ENCODE measurements at regions not wholly inside any gene's neighbourhood (a gene's known extent, or its start where the extent isn't known, plus 50 kb on each side); places are given as distances from the start of the nearest gene placed in this dataset.

DNA sequence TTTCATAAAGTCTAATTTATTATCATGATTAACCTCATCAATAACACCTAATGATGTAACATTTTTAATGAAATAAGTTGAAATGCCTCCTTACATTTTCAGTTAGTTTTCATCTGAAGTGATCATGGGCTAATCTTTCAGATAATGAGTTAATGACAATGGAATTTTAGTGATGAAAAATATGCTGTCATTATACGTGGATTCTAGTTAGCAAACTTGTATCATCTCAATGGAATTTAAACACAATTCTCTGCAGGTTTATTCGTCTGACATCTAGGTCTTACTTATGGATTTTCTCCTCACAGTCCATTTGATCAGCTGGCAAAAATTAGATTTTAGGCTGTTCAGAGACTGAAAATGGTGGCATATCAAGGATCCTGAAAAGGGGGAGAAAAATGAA lies 885.0 kb downstream of the SLC4A3 start:
- Mint-ChIP-seq H3K27ac (no peak overlapping the region), H3K4me1 (no peaks in the 10 kb centered on the region), H3K9me3 (peaks cover 5% of the 10 kb centered on the region), H3K27me3 (peaks cover 7% of the 10 kb centered on the region), H3K36me3 (ENCODE audit: low read depth) (no peaks in the 10 kb centered on the region), H3K4me3 (no peak overlapping the region)
- ATAC-seq (replicated peaks): no peak

DNA sequence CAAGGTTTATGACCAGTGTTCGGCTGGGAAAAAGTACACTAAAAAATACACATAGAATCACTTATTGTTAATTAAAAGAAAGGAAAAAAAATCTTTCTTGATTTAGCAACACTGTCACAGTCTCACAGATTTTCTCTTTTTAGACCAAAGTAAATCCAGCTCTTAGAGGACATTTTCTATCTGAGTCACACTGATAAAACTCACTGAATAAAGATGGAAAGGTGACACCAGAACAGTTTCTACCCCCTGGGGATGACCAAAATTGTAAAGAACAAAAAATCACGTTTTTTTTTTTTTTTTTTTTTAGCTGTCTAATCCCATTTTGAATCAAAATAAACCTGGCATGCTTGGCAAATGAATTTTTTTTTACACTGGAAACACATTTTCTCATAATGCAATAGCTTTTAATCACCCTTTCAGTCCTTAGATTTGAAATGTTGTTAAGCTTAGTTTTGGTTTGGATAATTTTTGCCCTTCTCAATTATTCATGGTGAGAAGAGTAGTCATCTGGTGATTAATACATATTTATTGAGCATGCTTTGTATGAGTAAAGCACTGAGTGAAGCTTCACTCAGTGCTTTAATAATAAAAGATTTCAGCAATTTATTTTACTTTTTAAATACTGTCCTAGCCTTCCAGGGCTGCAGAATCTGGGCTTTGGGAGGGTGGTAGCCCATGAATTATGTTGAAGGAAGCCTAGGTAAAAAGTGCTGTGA lies 886.3 kb downstream of the SLC4A3 start:
- H3K4me1 Mint-ChIP-seq: no peaks in the 10 kb centered on the region
- H3K4me3 Mint-ChIP-seq: no peak overlapping the region
- no peak overlapping the region for H3K27ac Mint-ChIP-seq
- H3K9me3 Mint-ChIP-seq: peaks cover 5% of the 10 kb centered on the region
- no peak for ATAC-seq (replicated peaks)
- peaks cover 4% of the 10 kb centered on the region for H3K27me3 Mint-ChIP-seq
- no peaks in the 10 kb centered on the region for H3K36me3 Mint-ChIP-seq (ENCODE audit: low read depth)

DNA sequence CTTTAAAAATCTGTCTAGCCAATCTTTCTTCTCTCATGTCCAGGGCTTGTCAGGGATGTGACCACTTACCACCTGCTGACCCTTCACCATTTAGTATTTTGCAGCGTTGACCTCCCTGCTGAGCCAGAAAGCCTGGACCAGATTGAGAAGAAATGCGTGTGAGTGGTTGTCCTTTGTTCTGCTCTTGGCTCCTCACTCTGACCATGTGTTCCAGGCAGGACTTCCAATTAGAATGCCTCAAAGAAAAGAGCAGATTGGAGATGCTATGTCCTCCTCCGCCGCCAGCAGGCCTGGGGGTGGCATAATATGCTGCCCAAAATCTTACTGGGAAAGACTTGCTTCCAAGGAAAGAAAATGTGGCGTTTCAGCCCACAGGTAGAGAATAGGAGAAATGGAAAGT lies 894.1 kb downstream of the SLC4A3 start:
- no peaks in the 10 kb centered on the region for H3K36me3 Mint-ChIP-seq (ENCODE audit: low read depth)

DNA sequence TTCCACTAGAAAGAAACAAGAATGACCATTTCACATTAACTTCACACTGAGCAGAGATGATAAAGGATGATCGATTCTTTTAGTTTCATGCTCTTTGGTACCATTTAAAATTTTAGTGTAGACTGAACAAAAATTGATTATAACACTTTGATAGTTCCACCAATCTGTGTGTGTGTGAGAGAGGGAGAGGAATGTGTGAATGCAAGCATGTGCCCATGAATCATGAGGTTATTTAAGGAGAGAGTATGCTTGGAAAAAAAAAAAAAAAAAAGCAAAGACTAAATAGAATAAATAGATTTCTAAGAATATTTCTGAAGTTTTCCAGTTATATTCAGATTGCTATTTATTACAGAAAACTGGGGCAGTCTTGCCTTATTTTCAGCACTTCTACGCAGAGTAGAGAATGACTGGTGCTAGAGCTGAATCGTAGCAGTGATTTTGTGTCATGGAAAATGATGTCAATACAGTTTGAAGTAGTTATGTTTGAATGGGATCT lies 900.8 kb downstream of the SLC4A3 start:
- no peak for ATAC-seq (replicated peaks)

More for the DNA sequence above, 894.1 kb downstream of the SLC4A3 start:
- Mint-ChIP-seq H3K27ac (no peak overlapping the region), H3K4me1 (no peaks in the 10 kb centered on the region), H3K4me3 (no peak overlapping the region), H3K9me3 (no peaks in the 10 kb centered on the region), H3K27me3 (peaks cover 3% of the 10 kb centered on the region)
- ATAC-seq (replicated peaks): no peak

GRCh38 chr2:220531216-220531615 lies 903.8 kb downstream of the SLC4A3 start:
- H3K4me3 Mint-ChIP-seq: no peak overlapping the region
- H3K27me3 Mint-ChIP-seq: no peaks in the 10 kb centered on the region
- H3K4me1 Mint-ChIP-seq: no peaks in the 10 kb centered on the region
- H3K9me3 Mint-ChIP-seq: peaks cover 4% of the 10 kb centered on the region
- no peak overlapping the region for H3K27ac Mint-ChIP-seq
- H3K36me3 Mint-ChIP-seq (ENCODE audit: low read depth): no peaks in the 10 kb centered on the region
- no peak for ATAC-seq (replicated peaks)

More for the DNA sequence above, 900.8 kb downstream of the SLC4A3 start:
- H3K9me3 Mint-ChIP-seq: peaks cover 4% of the 10 kb centered on the region
- no peaks in the 10 kb centered on the region for H3K4me1 Mint-ChIP-seq
- H3K4me3 Mint-ChIP-seq: no peak overlapping the region
- H3K36me3 Mint-ChIP-seq (ENCODE audit: low read depth): no peaks in the 10 kb centered on the region
- no peak overlapping the region for H3K27ac Mint-ChIP-seq
- H3K27me3 Mint-ChIP-seq: no peaks in the 10 kb centered on the region

GRCh38 chr2:220533485-220533884 lies 906.1 kb downstream of the SLC4A3 start:
- H3K9me3 Mint-ChIP-seq: peaks cover 4% of the 10 kb centered on the region
- no peak overlapping the region for H3K27ac Mint-ChIP-seq
- H3K4me1 Mint-ChIP-seq: no peaks in the 10 kb centered on the region
- no peak overlapping the region for H3K4me3 Mint-ChIP-seq
- peak; percentile 58 for ATAC-seq (replicated peaks)
- H3K27me3 Mint-ChIP-seq: no peaks in the 10 kb centered on the region
- no peaks in the 10 kb centered on the region for H3K36me3 Mint-ChIP-seq (ENCODE audit: low read depth)

DNA sequence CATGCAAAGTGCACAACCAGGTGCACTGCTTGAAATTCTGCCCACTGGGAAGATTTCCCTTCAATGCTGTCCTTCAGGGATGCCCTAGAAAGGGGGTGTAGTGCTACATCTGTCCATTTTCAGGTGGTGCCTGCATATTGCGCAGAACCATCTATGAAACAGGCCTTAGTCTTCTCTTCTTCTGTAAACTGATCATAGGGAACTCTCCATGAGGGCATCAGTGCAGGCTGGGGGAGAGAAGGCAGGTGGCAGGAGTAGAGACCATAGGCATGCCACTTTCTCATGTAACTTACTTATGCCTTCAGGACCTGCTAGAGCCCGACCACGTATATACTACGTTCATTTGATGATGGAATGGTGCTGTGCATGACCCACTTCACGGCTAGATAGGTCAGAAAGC lies 912.1 kb downstream of the SLC4A3 start:
- Mint-ChIP-seq H3K4me1 (no peaks in the 10 kb centered on the region), H3K9me3 (peaks cover 4% of the 10 kb centered on the region), H3K4me3 (no peak overlapping the region), H3K27me3 (no peaks in the 10 kb centered on the region), H3K36me3 (ENCODE audit: low read depth) (no peaks in the 10 kb centered on the region), H3K27ac (no peak overlapping the region)
- ATAC-seq (replicated peaks): no peak

DNA sequence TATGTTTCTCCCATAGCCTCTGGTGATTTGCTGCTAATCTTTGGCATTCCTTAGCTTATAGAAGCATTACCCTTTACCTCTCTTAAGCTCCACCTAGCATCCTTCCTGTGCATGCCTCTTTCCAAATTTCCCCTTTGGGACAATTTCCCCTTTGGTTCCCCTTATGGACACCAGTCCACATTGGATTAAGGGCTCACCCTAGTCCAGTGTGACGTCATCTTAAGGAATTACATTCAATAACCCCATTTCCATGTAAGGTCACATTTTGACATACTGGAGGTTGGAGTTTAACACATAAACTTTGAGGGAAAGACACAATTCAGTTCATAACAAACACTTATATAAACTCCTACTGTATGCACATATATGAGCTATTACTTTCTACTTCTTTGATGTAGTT lies 916.6 kb downstream of the SLC4A3 start:
- H3K4me3 Mint-ChIP-seq: no peak overlapping the region
- ATAC-seq (replicated peaks): no peak
- no peak overlapping the region for H3K27ac Mint-ChIP-seq
- no peaks in the 10 kb centered on the region for H3K27me3 Mint-ChIP-seq
- no peaks in the 10 kb centered on the region for H3K36me3 Mint-ChIP-seq (ENCODE audit: low read depth)
- peaks cover 4% of the 10 kb centered on the region for H3K9me3 Mint-ChIP-seq
- H3K4me1 Mint-ChIP-seq: no peaks in the 10 kb centered on the region

- Mint-ChIP-seq H3K27ac (no peak overlapping the region), H3K9me3 (no peaks in the 10 kb centered on the region), H3K27me3 (no peaks in the 10 kb centered on the region), H3K36me3 (ENCODE audit: low read depth) (no peaks in the 10 kb centered on the region), H3K4me3 (no peak overlapping the region), H3K4me1 (no peaks in the 10 kb centered on the region)
- no peak for ATAC-seq (replicated peaks)
These were observed 923.7 kb downstream of the SLC4A3 start for GRCh38 chr2:220550995-220551700.

DNA sequence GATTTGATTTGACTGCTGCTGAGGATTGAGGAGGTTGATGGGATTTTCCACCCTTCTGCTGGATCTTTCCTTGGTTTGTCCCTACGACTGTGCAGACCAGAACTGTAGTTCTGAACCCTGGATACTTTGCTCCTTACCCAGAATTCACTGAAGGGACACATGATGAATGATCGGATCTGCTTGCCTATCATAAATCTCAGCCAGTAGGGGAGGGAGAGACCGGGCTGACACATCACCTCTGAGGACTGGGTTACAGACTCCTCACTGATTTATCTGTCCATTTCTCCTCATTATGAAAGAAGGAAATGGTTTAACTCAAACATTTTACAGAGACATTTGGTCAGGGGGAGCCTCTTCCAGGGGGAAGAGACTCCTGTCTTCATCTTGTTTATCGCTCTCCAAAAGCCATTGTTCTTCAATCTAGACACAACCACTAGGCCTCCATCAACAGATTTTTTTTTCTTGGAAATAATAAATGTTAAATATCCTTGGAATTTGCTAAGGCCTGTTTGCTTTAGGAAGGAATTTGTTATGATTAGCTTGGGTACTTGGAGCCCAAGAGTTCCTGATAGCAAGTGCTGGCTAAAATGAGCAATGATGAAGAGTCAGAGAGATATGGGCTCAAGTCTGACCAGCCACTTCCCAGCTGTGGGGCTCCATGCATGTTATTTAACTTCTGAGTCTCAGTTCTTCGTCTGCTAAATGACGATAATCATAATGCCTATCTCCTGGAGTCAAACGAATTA lies 925.5 kb downstream of the SLC4A3 start:
- no peak for ATAC-seq (replicated peaks)
- H3K4me3 Mint-ChIP-seq: no peak overlapping the region
- H3K36me3 Mint-ChIP-seq (ENCODE audit: low read depth): no peaks in the 10 kb centered on the region
- H3K4me1 Mint-ChIP-seq: no peaks in the 10 kb centered on the region
- H3K27ac Mint-ChIP-seq: no peak overlapping the region
- no peaks in the 10 kb centered on the region for H3K9me3 Mint-ChIP-seq
- no peaks in the 10 kb centered on the region for H3K27me3 Mint-ChIP-seq

- no peak overlapping the region for H3K4me3 Mint-ChIP-seq
- no peaks in the 10 kb centered on the region for H3K27me3 Mint-ChIP-seq
- no peaks in the 10 kb centered on the region for H3K36me3 Mint-ChIP-seq (ENCODE audit: low read depth)
- H3K4me1 Mint-ChIP-seq: no peaks in the 10 kb centered on the region
- no peak for ATAC-seq (replicated peaks)
- no peak overlapping the region for H3K27ac Mint-ChIP-seq
- no peaks in the 10 kb centered on the region for H3K9me3 Mint-ChIP-seq
These were observed 928.7 kb downstream of the SLC4A3 start for GRCh38 chr2:220555961-220556630.

DNA sequence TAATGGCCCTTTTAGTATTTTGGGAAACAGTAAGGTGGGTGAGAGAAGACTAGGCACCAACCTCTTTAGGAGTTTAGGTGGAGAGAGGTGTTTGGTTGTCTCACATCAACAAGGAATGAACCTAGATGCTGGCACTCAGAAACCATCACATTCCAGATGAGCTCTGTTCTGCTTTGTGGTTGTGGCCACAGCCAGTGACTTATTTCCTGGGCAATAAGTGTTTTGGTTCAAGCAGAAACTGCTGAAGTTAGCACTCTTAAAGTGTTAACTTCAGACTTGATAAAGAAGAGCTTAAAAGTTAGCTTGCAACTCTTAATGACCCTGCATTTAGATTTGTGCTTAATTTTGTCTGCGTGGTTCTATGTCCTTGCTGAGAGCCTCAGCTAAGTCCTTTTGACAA lies 929.2 kb downstream of the SLC4A3 start:
- H3K36me3 Mint-ChIP-seq (ENCODE audit: low read depth): no peaks in the 10 kb centered on the region
- no peak for ATAC-seq (replicated peaks)
- no peak overlapping the region for H3K4me3 Mint-ChIP-seq
- no peaks in the 10 kb centered on the region for H3K4me1 Mint-ChIP-seq
- H3K27ac Mint-ChIP-seq: no peak overlapping the region
- H3K9me3 Mint-ChIP-seq: no peaks in the 10 kb centered on the region
- no peaks in the 10 kb centered on the region for H3K27me3 Mint-ChIP-seq

GRCh38 chr2:220560192-220560591 lies 932.8 kb downstream of the SLC4A3 start:
- no peak for ATAC-seq (replicated peaks)
- Mint-ChIP-seq H3K27ac (no peak overlapping the region), H3K36me3 (ENCODE audit: low read depth) (no peaks in the 10 kb centered on the region)

DNA sequence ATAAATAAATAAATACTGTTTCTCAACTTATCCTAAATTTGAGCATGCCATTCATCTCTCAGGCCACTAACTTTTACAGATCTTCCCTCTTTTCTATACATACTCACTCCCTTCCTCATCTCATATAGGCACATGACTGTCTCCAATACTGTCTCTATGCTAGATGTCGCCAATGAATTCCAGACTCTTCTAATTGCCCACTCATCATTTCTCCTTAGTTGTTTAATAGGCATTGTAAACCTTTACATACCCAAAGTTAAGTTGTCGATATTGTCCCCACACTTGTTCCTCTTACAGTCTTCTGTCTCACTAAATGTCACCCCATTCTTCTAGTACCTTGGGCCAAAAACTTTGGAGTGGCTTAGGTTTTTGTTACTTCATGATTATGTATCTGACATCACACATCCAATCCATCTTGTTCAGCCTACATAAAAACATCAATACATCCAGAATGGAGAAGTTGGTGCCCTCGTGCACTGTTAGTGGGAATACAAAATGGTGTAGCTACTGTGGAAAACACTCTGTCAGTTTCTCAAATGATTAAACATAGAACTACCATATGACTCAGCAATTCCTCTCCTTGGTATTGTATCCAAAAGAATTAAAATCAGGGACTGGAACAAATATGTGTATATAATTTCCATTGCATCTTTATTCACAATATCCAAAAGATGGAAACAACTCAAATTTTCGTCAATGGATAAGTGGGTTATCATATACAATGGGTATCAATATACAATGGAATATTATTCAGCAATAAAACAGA lies 935.1 kb downstream of the SLC4A3 start:
- no peaks in the 10 kb centered on the region for H3K27me3 Mint-ChIP-seq
- no peaks in the 10 kb centered on the region for H3K4me1 Mint-ChIP-seq
- H3K36me3 Mint-ChIP-seq (ENCODE audit: low read depth): no peaks in the 10 kb centered on the region
- H3K27ac Mint-ChIP-seq: no peak overlapping the region
- no peak for ATAC-seq (replicated peaks)
- H3K9me3 Mint-ChIP-seq: no peaks in the 10 kb centered on the region
- no peak overlapping the region for H3K4me3 Mint-ChIP-seq

More at GRCh38 chr2:220560192-220560591, 932.8 kb downstream of the SLC4A3 start:
- H3K4me3 Mint-ChIP-seq: no peak overlapping the region
- H3K9me3 Mint-ChIP-seq: no peaks in the 10 kb centered on the region
- H3K27me3 Mint-ChIP-seq: no peaks in the 10 kb centered on the region
- no peaks in the 10 kb centered on the region for H3K4me1 Mint-ChIP-seq
